GM13976 (cell line): ENCODE measurements at regions not wholly inside any gene's neighbourhood (a gene's known extent, or its start where the extent isn't known, plus 50 kb on each side); places are given as distances from the start of the nearest gene placed in this dataset.

Experiments
- DNase-seq: peaks from one replicate; pipeline ENCODE4 v3.0.0; 2012; ENCODE audit warnings: low spot score
- in situ Hi-C: fragments of 300-500 bp; cut with MboI; formaldehyde crosslinking; loops from one replicate; pipeline ENCODE4 v1.12.0; 2022; ENCODE audit warnings: low sequenced_read_pairs, mixed read lengths, inconsistent platforms; ENCODE audit not compliant: unreplicated experiment
- TF ChIP-seq, protein P1 (sequence below): IDR thresholded peaks from 2 replicates; pipeline ENCODE4 v1.5.1; 2012; ENCODE audit warnings: borderline replicate concordance, mild to moderate bottlenecking; ENCODE audit not compliant: insufficient read depth; ENCODE audit errors: extremely low read depth, missing control alignments, control extremely low read depth

DNA sequence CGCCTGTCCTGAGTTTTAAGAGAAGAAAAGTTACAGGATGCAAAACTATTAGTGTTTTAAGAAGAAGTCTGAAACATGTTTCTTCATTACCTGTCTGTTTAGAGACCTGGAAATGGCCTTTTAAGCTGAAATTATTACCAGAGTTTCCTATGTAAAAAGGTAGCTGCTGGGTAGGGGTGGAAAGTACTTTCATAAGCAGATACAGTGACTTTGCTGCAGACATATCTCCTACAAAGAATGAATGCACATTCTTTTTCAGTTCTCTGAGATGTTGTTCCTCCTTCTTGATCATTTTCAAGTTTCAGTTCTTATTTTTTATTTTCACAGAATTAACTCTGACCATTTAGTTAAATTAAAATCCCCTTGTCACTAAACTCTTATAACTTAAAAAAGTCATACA is 1329.6 kb downstream of the KCNT2 start:
- in situ Hi-C loops: no loop called here
- TF ChIP-seq, protein P1, sequence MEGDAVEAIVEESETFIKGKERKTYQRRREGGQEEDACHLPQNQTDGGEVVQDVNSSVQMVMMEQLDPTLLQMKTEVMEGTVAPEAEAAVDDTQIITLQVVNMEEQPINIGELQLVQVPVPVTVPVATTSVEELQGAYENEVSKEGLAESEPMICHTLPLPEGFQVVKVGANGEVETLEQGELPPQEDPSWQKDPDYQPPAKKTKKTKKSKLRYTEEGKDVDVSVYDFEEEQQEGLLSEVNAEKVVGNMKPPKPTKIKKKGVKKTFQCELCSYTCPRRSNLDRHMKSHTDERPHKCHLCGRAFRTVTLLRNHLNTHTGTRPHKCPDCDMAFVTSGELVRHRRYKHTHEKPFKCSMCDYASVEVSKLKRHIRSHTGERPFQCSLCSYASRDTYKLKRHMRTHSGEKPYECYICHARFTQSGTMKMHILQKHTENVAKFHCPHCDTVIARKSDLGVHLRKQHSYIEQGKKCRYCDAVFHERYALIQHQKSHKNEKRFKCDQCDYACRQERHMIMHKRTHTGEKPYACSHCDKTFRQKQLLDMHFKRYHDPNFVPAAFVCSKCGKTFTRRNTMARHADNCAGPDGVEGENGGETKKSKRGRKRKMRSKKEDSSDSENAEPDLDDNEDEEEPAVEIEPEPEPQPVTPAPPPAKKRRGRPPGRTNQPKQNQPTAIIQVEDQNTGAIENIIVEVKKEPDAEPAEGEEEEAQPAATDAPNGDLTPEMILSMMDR: no peak
- DNase-seq: no peak

DNA sequence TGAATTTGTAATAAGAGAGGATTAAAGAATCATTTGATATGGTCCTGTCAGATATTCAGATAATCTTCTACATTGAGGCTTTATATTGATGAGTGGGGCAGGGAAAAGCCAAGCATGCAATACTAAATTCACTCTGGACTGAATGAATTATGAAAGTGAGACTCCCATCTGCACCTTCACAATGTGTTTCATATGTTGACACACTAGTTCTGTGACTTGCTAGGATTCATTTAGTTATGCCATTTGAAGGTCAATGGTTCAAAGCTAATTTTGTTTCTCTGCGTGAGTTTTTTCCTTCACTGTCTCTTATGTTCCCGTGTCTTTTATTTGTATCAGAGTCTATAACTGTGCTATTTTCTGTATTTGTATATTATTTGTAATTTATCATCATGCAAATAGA is 1332.5 kb downstream of the KCNT2 start:
- in situ Hi-C loops: no loop called here
- no peak for DNase-seq
- TF ChIP-seq, protein P1: no peak

DNA sequence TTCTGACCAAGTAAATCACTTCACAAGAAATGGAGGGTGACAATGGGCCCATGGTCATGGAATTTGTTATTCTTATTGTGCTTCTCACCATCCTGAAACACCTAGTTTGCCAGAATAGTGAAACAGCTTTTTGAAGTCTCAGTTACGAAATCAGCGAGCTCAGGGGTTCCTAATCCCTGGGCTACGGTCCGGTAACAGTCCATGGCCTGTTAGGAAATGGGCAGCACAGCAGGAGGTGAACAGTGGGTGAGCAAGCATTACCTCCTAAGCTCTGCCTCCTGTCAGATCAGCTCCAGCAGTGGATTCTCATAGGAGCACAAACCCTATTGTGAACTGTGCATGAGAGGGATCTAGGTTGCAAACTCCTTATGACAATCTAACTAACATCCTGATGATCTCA is 1356.3 kb downstream of the KCNT2 start:
- TF ChIP-seq, protein P1: no peak
- in situ Hi-C loops: no loop called here
- no peak for DNase-seq

DNA sequence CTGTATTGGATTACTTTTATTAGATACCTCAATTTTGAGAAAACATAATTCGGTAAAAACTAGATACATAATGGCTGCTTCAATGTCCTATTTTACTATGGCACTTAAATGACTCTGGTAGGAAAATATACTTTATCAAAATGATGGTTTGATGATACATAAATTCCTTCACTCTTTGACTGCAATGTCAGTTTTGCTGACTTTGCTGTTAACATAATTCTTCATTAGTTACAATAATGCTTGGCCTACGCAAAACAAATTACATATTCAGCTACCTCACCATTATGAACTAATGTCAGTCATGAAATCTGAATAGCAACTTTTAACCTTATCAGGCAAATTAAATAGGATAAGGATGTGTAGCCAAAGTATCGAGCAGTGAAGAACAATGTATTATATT is 1364.7 kb downstream of the KCNT2 start:
- TF ChIP-seq, protein P1: no peak
- DNase-seq: no peak
- in situ Hi-C loops: no loop called here

DNA sequence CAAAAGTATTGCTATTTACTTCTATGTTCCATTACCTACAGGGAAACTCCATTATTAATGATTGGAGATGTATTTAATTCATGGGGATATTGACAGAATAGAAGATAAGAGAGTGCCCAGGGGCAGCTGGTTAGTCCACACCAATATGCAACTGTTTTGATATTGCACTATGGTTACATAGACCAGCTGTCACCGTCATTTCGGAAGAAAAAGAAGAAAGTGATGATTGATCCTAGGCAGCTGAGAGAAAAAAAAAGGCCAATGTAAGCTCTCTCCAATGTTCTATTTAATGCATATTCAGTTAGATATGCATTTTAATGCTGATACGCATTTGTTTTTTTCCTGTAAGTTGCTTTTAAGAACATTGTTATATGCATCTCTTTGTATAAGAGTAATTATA is 1367.2 kb downstream of the KCNT2 start:
- in situ Hi-C loops: no loop called here
- DNase-seq: no peak
- TF ChIP-seq, protein P1: no peak

DNA sequence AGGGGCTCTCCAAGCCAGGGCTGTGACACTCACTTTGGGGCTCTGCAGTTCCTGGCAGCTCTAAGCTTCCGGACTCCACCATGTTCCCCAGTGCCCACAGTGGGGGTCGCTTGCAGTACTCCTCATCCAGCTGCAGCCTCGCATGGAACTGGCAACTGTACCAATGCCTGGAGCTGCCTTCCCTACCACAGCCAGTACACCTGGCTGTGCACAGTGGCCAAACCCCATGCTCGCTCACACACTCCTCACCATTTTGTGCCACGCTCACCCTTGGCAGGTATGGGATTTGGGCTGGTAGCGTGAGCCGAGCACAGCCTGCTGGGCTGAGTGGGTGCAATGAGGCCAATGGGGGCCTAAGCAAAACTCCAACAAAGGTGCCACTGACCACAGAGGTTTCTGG is 1369.9 kb downstream of the KCNT2 start:
- TF ChIP-seq, protein P1: no peak
- in situ Hi-C loops: no loop called here

More for the DNA sequence above, 1369.9 kb downstream of the KCNT2 start:
- DNase-seq: no peak
